Progenitor cell of endocrine pancreas (in vitro differentiated cells): ENCODE measurements at regions not wholly inside any gene's neighbourhood (a gene's known extent, or its start where the extent isn't known, plus 50 kb on each side); places are given as distances from the start of the nearest gene placed in this dataset.
A peak's percentile ranks its signal among the peaks of the same experiment; 100 is the strongest.

Source experiments
- DNase-seq: peaks from one replicate; pipeline ENCODE4 v3.0.0; 2021; ENCODE audit warnings: low spot score; ENCODE audit not compliant: unreplicated experiment
- H3K27ac Mint-ChIP-seq: 2 replicates; pipeline ENCODE4 v1.8.0; 2021; ENCODE audit warnings: mild to moderate bottlenecking, moderate library complexity, mixed read lengths
- H3K27me3 Mint-ChIP-seq: 2 replicates; pipeline ENCODE4 v1.8.0; 2021; ENCODE audit warnings: mixed read lengths
- H3K36me3 Mint-ChIP-seq: 2 replicates; pipeline ENCODE4 v1.8.0; 2022; ENCODE audit warnings: mixed read lengths; ENCODE audit not compliant: insufficient read depth
- H3K4me1 Mint-ChIP-seq: 2 replicates; pipeline ENCODE4 v1.8.0; 2021; ENCODE audit warnings: low read depth, mixed read lengths
- H3K4me3 Mint-ChIP-seq: 2 replicates; pipeline ENCODE4 v1.8.0; 2021; ENCODE audit warnings: low read depth, mild to moderate bottlenecking, moderate library complexity, mixed read lengths
- H3K9me3 Mint-ChIP-seq: 2 replicates; pipeline ENCODE4 v1.8.0; 2021; ENCODE audit warnings: low read depth, mixed read lengths
- TF ChIP-seq, protein P1 (sequence below): fragments of 200-600 bp; sonication (generic); IDR thresholded peaks from one replicate; pipeline ENCODE4 v1.5.0; 2021; ENCODE audit warnings: antibody characterized with exemption, mild to moderate bottlenecking; ENCODE audit not compliant: unreplicated experiment

- H3K9me3 Mint-ChIP-seq = no peaks in the 10 kb centered on the region
- H3K4me1 Mint-ChIP-seq = peaks cover under 1% of the 10 kb centered on the region
- peaks cover 4% of the 10 kb centered on the region for H3K36me3 Mint-ChIP-seq
- H3K27ac Mint-ChIP-seq = no peak overlapping the region
- TF ChIP-seq, protein P1, sequence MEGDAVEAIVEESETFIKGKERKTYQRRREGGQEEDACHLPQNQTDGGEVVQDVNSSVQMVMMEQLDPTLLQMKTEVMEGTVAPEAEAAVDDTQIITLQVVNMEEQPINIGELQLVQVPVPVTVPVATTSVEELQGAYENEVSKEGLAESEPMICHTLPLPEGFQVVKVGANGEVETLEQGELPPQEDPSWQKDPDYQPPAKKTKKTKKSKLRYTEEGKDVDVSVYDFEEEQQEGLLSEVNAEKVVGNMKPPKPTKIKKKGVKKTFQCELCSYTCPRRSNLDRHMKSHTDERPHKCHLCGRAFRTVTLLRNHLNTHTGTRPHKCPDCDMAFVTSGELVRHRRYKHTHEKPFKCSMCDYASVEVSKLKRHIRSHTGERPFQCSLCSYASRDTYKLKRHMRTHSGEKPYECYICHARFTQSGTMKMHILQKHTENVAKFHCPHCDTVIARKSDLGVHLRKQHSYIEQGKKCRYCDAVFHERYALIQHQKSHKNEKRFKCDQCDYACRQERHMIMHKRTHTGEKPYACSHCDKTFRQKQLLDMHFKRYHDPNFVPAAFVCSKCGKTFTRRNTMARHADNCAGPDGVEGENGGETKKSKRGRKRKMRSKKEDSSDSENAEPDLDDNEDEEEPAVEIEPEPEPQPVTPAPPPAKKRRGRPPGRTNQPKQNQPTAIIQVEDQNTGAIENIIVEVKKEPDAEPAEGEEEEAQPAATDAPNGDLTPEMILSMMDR = no peak
- no peak for DNase-seq
- H3K27me3 Mint-ChIP-seq = no peaks in the 10 kb centered on the region
- H3K4me3 Mint-ChIP-seq = no peak overlapping the region
Observed at GRCh38 chr11:8740129-8740528, 57.5 kb downstream of the RPL27A start.

- H3K9me3 Mint-ChIP-seq = no peaks in the 10 kb centered on the region
- peaks cover 18% of the 10 kb centered on the region for H3K4me1 Mint-ChIP-seq
- no peak overlapping the region for H3K4me3 Mint-ChIP-seq
- no peak for DNase-seq
- H3K27me3 Mint-ChIP-seq = no peaks in the 10 kb centered on the region
- peaks cover 6% of the 10 kb centered on the region for H3K36me3 Mint-ChIP-seq
- TF ChIP-seq, protein P1 = no peak
- H3K27ac Mint-ChIP-seq = no peak overlapping the region
Observed at GRCh38 chr11:8744423-8744822, 61.8 kb downstream of the RPL27A start.

- Mint-ChIP-seq H3K27ac (peak overlapping the region; percentile 38), H3K9me3 (no peaks in the 10 kb centered on the region)
Observed at GRCh38 chr11:8745431-8746253, 63.0 kb downstream of the RPL27A start.

GRCh38 chr11:8746331-8746974, 63.9 kb downstream of the RPL27A start:
- H3K36me3 Mint-ChIP-seq = peaks cover 11% of the 10 kb centered on the region
- H3K9me3 Mint-ChIP-seq = peaks cover 3% of the 10 kb centered on the region
- H3K27ac Mint-ChIP-seq = no peak overlapping the region
- H3K4me3 Mint-ChIP-seq = no peak overlapping the region
- TF ChIP-seq, protein P1 = no peak
- H3K4me1 Mint-ChIP-seq = peaks cover 18% of the 10 kb centered on the region
- DNase-seq = no peak
- no peaks in the 10 kb centered on the region for H3K27me3 Mint-ChIP-seq

More at GRCh38 chr11:8745431-8746253, 63.0 kb downstream of the RPL27A start:
- peaks cover 18% of the 10 kb centered on the region for H3K4me1 Mint-ChIP-seq
- no peak overlapping the region for H3K4me3 Mint-ChIP-seq
- TF ChIP-seq, protein P1 = no peak
- DNase-seq = no peak
- peaks cover 6% of the 10 kb centered on the region for H3K36me3 Mint-ChIP-seq
- no peaks in the 10 kb centered on the region for H3K27me3 Mint-ChIP-seq

GRCh38 chr11:8747173-8747572, 64.6 kb downstream of the RPL27A start:
- DNase-seq = no peak
- H3K36me3 Mint-ChIP-seq = peaks cover 15% of the 10 kb centered on the region
- peaks cover 8% of the 10 kb centered on the region for H3K9me3 Mint-ChIP-seq
- TF ChIP-seq, protein P1 = no peak
- no peak overlapping the region for H3K4me3 Mint-ChIP-seq
- H3K27ac Mint-ChIP-seq = no peak overlapping the region
- no peaks in the 10 kb centered on the region for H3K27me3 Mint-ChIP-seq
- peaks cover 18% of the 10 kb centered on the region for H3K4me1 Mint-ChIP-seq
